Tibial nerve (tissue), 4 donors: ENCODE measurements at regions not wholly inside any gene's neighbourhood (a gene's known extent, or its start where the extent isn't known, plus 50 kb on each side); places are given as distances from the start of the nearest gene placed in this dataset.

Experiments used
- CTCF ChIP-seq, 5 experiments: fragments of 200-600 bp in 3 of 5; fragments of 450-650 bp in 2 of 5; sonication (generic) in 3 of 5; IDR thresholded peaks; one replicate each; pipeline ENCODE4 v1.5.1; 2016 to 2019; ENCODE audit warnings: antibody characterized with exemption in 5 of 5, mild to moderate bottlenecking in 3 of 5, moderate library complexity in 2 of 5
- EP300 ChIP-seq, 2 donors: sonication (generic); formaldehyde crosslinking; IDR thresholded peaks; one replicate each; pipeline ENCODE4 v1.6.1; 2017; ENCODE audit warnings: antibody characterized with exemption in 2 of 2, mild to moderate bottlenecking in 1 of 2

- no peak for TF ChIP-seq CTCF (IDR thresholded peaks at IDR 0.05)
- no peak for TF ChIP-seq EP300 (IDR thresholded peaks at IDR 0.05)
Measured at GRCh38 chr16:51757921-51758479, 606.9 kb upstream of the SALL1 start.
